GM23338 (cell line): ENCODE measurements at regions not wholly inside any gene's neighbourhood (a gene's known extent, or its start where the extent isn't known, plus 50 kb on each side); places are given as distances from the start of the nearest gene placed in this dataset.

Source experiments
- EZH2phosphoT487 ChIP-seq: fragments of 200-600 bp; sonication (generic); IDR thresholded peaks from one replicate; pipeline ENCODE4 v1.8.1; 2018; ENCODE audit warnings: antibody characterized with exemption; ENCODE audit not compliant: unreplicated experiment
- TF ChIP-seq, protein P1 (sequence below), 2 experiments: fragments of 200-600 bp in 1 of 2; sonication (generic) in 1 of 2; conservative IDR thresholded peaks; 2 replicates each; pipeline versions ENCODE4 v1.5.1 to v1.6.1; 2016 to 2017; ENCODE audit warnings: antibody characterized with exemption in 2 of 2, low read depth in 2 of 2, mild to moderate bottlenecking in 2 of 2, moderate library complexity in 1 of 2
- TF ChIP-seq, protein P2 (sequence below): IDR thresholded peaks from one replicate; pipeline ENCODE4 v1.6.1; 2018; ENCODE audit warnings: antibody characterized with exemption; ENCODE audit not compliant: unreplicated experiment

DNA sequence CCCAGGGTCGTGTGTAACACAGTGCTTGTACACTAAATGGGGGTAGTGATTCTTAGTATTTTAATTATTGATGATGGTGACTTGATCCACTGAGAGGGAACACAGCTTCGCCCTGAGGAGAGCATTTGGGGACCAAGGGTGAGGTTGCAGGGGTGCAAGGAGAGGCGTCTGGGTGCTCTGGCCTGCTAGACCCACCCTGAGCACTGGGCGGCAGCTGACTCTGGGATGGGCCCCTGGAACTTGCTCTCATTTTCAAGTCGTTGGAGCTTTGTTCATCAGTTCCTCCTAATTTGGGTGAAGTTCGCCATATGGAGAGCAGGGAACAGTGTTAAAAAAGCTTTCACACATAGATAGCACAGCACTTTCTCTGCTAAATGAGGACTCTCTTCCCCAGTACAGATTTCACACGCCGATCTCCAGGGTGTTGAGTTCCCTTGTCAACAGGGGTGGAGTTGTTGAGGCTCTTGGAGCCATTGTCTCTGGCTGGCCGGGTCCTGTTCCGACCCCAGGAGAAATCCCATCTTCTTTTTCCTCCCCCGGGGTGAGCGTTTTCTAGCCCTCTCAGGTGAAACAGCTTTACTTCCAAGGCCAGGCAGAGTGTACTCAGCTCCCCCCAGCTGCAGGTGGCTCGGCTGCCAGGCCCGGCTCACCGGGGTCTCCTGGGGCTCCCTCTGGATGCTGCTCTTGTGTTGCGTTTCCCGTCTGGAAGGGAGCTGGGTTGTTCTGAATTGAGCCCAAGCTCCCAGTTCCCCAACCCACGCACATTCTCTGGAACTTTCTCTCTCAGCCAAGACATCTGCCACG, 367.4 kb downstream of the RPS6KC1 start:
- TF ChIP-seq, protein P1, sequence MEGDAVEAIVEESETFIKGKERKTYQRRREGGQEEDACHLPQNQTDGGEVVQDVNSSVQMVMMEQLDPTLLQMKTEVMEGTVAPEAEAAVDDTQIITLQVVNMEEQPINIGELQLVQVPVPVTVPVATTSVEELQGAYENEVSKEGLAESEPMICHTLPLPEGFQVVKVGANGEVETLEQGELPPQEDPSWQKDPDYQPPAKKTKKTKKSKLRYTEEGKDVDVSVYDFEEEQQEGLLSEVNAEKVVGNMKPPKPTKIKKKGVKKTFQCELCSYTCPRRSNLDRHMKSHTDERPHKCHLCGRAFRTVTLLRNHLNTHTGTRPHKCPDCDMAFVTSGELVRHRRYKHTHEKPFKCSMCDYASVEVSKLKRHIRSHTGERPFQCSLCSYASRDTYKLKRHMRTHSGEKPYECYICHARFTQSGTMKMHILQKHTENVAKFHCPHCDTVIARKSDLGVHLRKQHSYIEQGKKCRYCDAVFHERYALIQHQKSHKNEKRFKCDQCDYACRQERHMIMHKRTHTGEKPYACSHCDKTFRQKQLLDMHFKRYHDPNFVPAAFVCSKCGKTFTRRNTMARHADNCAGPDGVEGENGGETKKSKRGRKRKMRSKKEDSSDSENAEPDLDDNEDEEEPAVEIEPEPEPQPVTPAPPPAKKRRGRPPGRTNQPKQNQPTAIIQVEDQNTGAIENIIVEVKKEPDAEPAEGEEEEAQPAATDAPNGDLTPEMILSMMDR (conservative IDR thresholded peaks at IDR 0.05; ENCODE audit: low read depth in 2 of 2) = no peak
- TF ChIP-seq EZH2phosphoT487 = no peak
- TF ChIP-seq, protein P2, sequence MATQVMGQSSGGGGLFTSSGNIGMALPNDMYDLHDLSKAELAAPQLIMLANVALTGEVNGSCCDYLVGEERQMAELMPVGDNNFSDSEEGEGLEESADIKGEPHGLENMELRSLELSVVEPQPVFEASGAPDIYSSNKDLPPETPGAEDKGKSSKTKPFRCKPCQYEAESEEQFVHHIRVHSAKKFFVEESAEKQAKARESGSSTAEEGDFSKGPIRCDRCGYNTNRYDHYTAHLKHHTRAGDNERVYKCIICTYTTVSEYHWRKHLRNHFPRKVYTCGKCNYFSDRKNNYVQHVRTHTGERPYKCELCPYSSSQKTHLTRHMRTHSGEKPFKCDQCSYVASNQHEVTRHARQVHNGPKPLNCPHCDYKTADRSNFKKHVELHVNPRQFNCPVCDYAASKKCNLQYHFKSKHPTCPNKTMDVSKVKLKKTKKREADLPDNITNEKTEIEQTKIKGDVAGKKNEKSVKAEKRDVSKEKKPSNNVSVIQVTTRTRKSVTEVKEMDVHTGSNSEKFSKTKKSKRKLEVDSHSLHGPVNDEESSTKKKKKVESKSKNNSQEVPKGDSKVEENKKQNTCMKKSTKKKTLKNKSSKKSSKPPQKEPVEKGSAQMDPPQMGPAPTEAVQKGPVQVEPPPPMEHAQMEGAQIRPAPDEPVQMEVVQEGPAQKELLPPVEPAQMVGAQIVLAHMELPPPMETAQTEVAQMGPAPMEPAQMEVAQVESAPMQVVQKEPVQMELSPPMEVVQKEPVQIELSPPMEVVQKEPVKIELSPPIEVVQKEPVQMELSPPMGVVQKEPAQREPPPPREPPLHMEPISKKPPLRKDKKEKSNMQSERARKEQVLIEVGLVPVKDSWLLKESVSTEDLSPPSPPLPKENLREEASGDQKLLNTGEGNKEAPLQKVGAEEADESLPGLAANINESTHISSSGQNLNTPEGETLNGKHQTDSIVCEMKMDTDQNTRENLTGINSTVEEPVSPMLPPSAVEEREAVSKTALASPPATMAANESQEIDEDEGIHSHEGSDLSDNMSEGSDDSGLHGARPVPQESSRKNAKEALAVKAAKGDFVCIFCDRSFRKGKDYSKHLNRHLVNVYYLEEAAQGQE = no peak
